Activated naive CD4-positive, alpha-beta T cell treated with anti-CD3 and anti-CD28 coated beads for 36 hours (primary cell): ENCODE measurements at regions not wholly inside any gene's neighbourhood (a gene's known extent, or its start where the extent isn't known, plus 50 kb on each side); places are given as distances from the start of the nearest gene placed in this dataset.

Experiments
- CTCF ChIA-PET: fragments of 350-600 bp; sonication (Branson Sonifier 250); formaldehyde crosslinking; loops from one replicate; lab custom pipeline; 2021; ENCODE audit warnings: antibody characterized with exemption; lab: Charles Lee
- DNase-seq: peaks from one replicate; pipeline ENCODE4 v3.0.0-alpha.2; 2020
- H3K27ac Mint-ChIP-seq: one replicate; pipeline ENCODE4 v1.8.0; 2021; ENCODE audit warnings: mild to moderate bottlenecking, mixed read lengths
- H3K27me3 Mint-ChIP-seq: one replicate; pipeline ENCODE4 v1.8.0; 2021; ENCODE audit warnings: low read depth, mixed read lengths
- H3K36me3 Mint-ChIP-seq: one replicate; pipeline ENCODE4 v1.8.0; 2021; ENCODE audit warnings: low read depth, mixed read lengths
- H3K4me1 Mint-ChIP-seq: one replicate; pipeline ENCODE4 v1.8.0; 2021; ENCODE audit warnings: low read depth, mixed read lengths
- H3K4me3 Mint-ChIP-seq: one replicate; pipeline ENCODE4 v1.8.0; 2021; ENCODE audit warnings: mild to moderate bottlenecking, moderate library complexity, mixed read lengths
- H3K9me3 Mint-ChIP-seq: one replicate; pipeline ENCODE4 v1.8.0; 2021; ENCODE audit warnings: mixed read lengths
- intact Hi-C: fragments of 100-400 bp; cut with micrococcal nuclease; formaldehyde crosslinking; loops from one replicate; pipeline ENCODE4 v1.15.1; 2023

- no peaks in the 10 kb centered on the region for H3K4me1 Mint-ChIP-seq
- H3K4me3 Mint-ChIP-seq, result no peak overlapping the region
- intact Hi-C loops, result no loop called here
- H3K27me3 Mint-ChIP-seq, result peaks cover 5% of the 10 kb centered on the region
- peaks cover 3% of the 10 kb centered on the region for H3K9me3 Mint-ChIP-seq
- no peak for DNase-seq
- CTCF ChIA-PET, result no interaction called here
- H3K36me3 Mint-ChIP-seq, result no peaks in the 10 kb centered on the region
- H3K27ac Mint-ChIP-seq, result no peak overlapping the region
These were observed 255.6 kb upstream of the SEMA6D start for GRCh38 chr15:47461652-47462141.

GRCh38 chr15:47466357-47466756 lies 250.9 kb upstream of the SEMA6D start:
- H3K9me3 Mint-ChIP-seq, result peaks cover 3% of the 10 kb centered on the region
- no peak for DNase-seq
- intact Hi-C loops, result no loop called here
- no peaks in the 10 kb centered on the region for H3K36me3 Mint-ChIP-seq
- peaks cover 5% of the 10 kb centered on the region for H3K27me3 Mint-ChIP-seq
- H3K4me3 Mint-ChIP-seq, result no peak overlapping the region
- CTCF ChIA-PET, result no interaction called here
- no peaks in the 10 kb centered on the region for H3K4me1 Mint-ChIP-seq
- H3K27ac Mint-ChIP-seq, result no peak overlapping the region

DNA sequence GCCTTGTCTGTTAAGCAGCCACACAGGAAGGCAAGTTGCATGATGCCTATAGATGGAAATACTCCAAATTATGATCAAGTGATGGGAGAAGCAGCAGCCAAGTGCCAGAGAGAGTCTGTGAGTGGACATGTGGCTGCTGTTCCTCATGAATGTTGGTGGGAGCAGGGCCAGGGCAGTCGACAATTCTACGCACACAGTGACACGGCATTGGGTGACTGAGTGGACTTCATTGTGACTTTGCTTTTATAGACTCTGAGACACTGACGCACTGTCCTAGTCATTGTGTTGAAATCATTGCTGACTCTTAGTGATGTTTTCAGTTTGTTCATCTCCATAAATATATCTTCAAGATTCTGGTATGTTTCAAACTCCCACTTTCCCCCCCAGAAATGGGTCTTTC lies 246.3 kb upstream of the SEMA6D start:
- H3K36me3 Mint-ChIP-seq, result no peaks in the 10 kb centered on the region
- peaks cover 5% of the 10 kb centered on the region for H3K27me3 Mint-ChIP-seq
- peaks cover 3% of the 10 kb centered on the region for H3K9me3 Mint-ChIP-seq
- no peak for DNase-seq
- H3K4me3 Mint-ChIP-seq, result no peak overlapping the region
- H3K27ac Mint-ChIP-seq, result no peak overlapping the region
- no peaks in the 10 kb centered on the region for H3K4me1 Mint-ChIP-seq
- CTCF ChIA-PET, result interaction anchor here (0.7 to 0.8 kb wide), 3 partner anchors 80 to 526 kb away, joined by 3 to 5 read pairs (median 5); no protein-coding TSS in a partner anchor
- intact Hi-C loops, result loop anchor here (5.0 to 10.0 kb wide), 2 partner anchors 516 to 814 kb away; no protein-coding TSS in a partner anchor

- H3K4me1 Mint-ChIP-seq, result no peaks in the 10 kb centered on the region
- intact Hi-C loops, result loop anchor here (5.0 to 10.0 kb wide), 2 partner anchors 514 to 812 kb away; no protein-coding TSS in a partner anchor
- CTCF ChIA-PET, result no interaction called here
- H3K4me3 Mint-ChIP-seq, result no peak overlapping the region
- H3K36me3 Mint-ChIP-seq, result no peaks in the 10 kb centered on the region
- no peak overlapping the region for H3K27ac Mint-ChIP-seq
- peaks cover 3% of the 10 kb centered on the region for H3K27me3 Mint-ChIP-seq
- DNase-seq, result no peak
- peaks cover 3% of the 10 kb centered on the region for H3K9me3 Mint-ChIP-seq
These were observed 244.1 kb upstream of the SEMA6D start for GRCh38 chr15:47473106-47473725.

GRCh38 chr15:47473832-47474231 lies 243.5 kb upstream of the SEMA6D start:
- Mint-ChIP-seq H3K27me3 (peaks cover 1% of the 10 kb centered on the region), H3K9me3 (peaks cover 3% of the 10 kb centered on the region), H3K4me3 (no peak overlapping the region), H3K27ac (no peak overlapping the region), H3K4me1 (no peaks in the 10 kb centered on the region), H3K36me3 (no peaks in the 10 kb centered on the region)
- intact Hi-C loops, result loop anchor here (5.0 to 10.0 kb wide), 2 partner anchors 513 to 811 kb away; no protein-coding TSS in a partner anchor
- CTCF ChIA-PET, result interaction anchor here (0.6 kb wide), 1 partner anchor 12 kb away, joined by 3 read pairs; no protein-coding TSS in a partner anchor
- no peak for DNase-seq

GRCh38 chr15:47475336-47475735 lies 242.0 kb upstream of the SEMA6D start:
- H3K9me3 Mint-ChIP-seq, result peaks cover 3% of the 10 kb centered on the region
- H3K4me3 Mint-ChIP-seq, result no peak overlapping the region
- no peaks in the 10 kb centered on the region for H3K36me3 Mint-ChIP-seq
- H3K27me3 Mint-ChIP-seq, result peaks cover 1% of the 10 kb centered on the region
- no peak overlapping the region for H3K27ac Mint-ChIP-seq
- DNase-seq, result no peak
- H3K4me1 Mint-ChIP-seq, result no peaks in the 10 kb centered on the region
- CTCF ChIA-PET, result no interaction called here
- intact Hi-C loops, result loop anchor here (10.0 kb wide), 1 partner anchor 809 kb away; no protein-coding TSS in a partner anchor

DNA sequence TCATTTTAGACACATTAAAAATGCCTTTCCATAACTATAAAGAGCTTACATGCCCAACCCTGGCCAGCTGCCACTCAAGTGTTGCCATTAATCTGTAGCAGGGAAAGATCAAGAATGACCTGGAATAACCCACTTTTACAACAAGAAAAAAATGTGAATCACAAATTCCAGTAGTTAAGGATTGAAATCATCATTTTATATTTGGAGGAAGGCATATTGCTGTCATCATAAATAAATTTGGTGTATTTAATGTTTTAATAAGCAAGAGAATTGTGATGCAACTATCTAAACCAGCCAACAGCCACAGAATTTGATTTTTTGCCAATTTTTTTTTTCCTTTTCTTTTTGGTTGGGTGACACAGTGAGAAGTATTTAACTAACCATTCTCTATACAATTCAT lies 240.0 kb upstream of the SEMA6D start:
- Mint-ChIP-seq H3K27me3 (peaks cover under 1% of the 10 kb centered on the region), H3K4me1 (no peaks in the 10 kb centered on the region), H3K4me3 (no peak overlapping the region), H3K9me3 (peaks cover 3% of the 10 kb centered on the region), H3K27ac (no peak overlapping the region), H3K36me3 (no peaks in the 10 kb centered on the region)
- intact Hi-C loops, result loop anchor here (10.0 kb wide), 1 partner anchor 807 kb away; no protein-coding TSS in a partner anchor
- DNase-seq, result no peak
- CTCF ChIA-PET, result no interaction called here

- Mint-ChIP-seq H3K27me3 (peaks cover 3% of the 10 kb centered on the region), H3K27ac (no peak overlapping the region), H3K36me3 (no peaks in the 10 kb centered on the region), H3K4me1 (no peaks in the 10 kb centered on the region), H3K9me3 (no peaks in the 10 kb centered on the region), H3K4me3 (no peak overlapping the region)
- no peak for DNase-seq
- intact Hi-C loops, result no loop called here
- CTCF ChIA-PET, result no interaction called here
These were observed 233.2 kb upstream of the SEMA6D start for GRCh38 chr15:47484059-47484458.

- intact Hi-C loops, result no loop called here
- CTCF ChIA-PET, result no interaction called here
- H3K36me3 Mint-ChIP-seq, result no peaks in the 10 kb centered on the region
- no peak for DNase-seq
- no peak overlapping the region for H3K27ac Mint-ChIP-seq
- H3K9me3 Mint-ChIP-seq, result no peaks in the 10 kb centered on the region
- H3K4me3 Mint-ChIP-seq, result no peak overlapping the region
- peaks cover 3% of the 10 kb centered on the region for H3K27me3 Mint-ChIP-seq
- no peaks in the 10 kb centered on the region for H3K4me1 Mint-ChIP-seq
These were observed 232.3 kb upstream of the SEMA6D start for GRCh38 chr15:47484997-47485396.

- no peak for DNase-seq
- CTCF ChIA-PET, result interaction anchor here (1.1 kb wide), 1 partner anchor 11 kb away, joined by 3 read pairs; no protein-coding TSS in a partner anchor
These were observed 231.9 kb upstream of the SEMA6D start for GRCh38 chr15:47485419-47485818.

GRCh38 chr15:47486040-47486439 lies 231.3 kb upstream of the SEMA6D start:
- intact Hi-C loops, result no loop called here
- H3K27ac Mint-ChIP-seq, result no peak overlapping the region
- DNase-seq, result no peak
- CTCF ChIA-PET, result interaction anchor here (1.1 kb wide), 1 partner anchor 12 kb away, joined by 3 read pairs; no protein-coding TSS in a partner anchor
- H3K36me3 Mint-ChIP-seq, result no peaks in the 10 kb centered on the region
- H3K4me1 Mint-ChIP-seq, result no peaks in the 10 kb centered on the region
- H3K4me3 Mint-ChIP-seq, result no peak overlapping the region
- H3K27me3 Mint-ChIP-seq, result peaks cover 3% of the 10 kb centered on the region
- H3K9me3 Mint-ChIP-seq, result no peaks in the 10 kb centered on the region

More at GRCh38 chr15:47485419-47485818, 231.9 kb upstream of the SEMA6D start:
- Mint-ChIP-seq H3K36me3 (no peaks in the 10 kb centered on the region), H3K9me3 (no peaks in the 10 kb centered on the region), H3K4me3 (no peak overlapping the region), H3K27ac (no peak overlapping the region), H3K27me3 (peaks cover 3% of the 10 kb centered on the region), H3K4me1 (no peaks in the 10 kb centered on the region)
- intact Hi-C loops, result no loop called here

DNA sequence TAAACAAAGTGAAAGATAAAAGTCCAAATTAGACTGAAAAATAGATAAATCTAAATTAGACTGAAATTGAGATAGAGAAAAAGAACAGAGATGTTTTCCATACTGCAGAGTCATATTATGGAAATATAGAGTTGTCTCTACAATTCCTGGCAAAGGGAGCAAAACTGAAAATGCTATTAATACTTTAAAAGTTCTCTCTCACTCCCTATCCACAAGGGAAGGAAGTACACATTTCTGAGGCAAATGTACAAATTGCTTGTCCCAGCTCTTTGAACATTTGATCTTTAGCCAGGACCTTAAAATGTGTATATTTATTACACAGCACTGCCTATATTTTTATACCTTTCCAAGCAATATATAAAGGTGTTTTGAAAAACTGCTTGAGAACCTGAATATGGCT lies 225.1 kb upstream of the SEMA6D start:
- Mint-ChIP-seq H3K36me3 (no peaks in the 10 kb centered on the region), H3K4me3 (no peak overlapping the region), H3K27ac (no peak overlapping the region), H3K27me3 (no peaks in the 10 kb centered on the region), H3K4me1 (no peaks in the 10 kb centered on the region), H3K9me3 (no peaks in the 10 kb centered on the region)
- CTCF ChIA-PET, result no interaction called here
- no peak for DNase-seq
- intact Hi-C loops, result no loop called here
